IMR-90 (cell line): ENCODE measurements at regions not wholly inside any gene's neighbourhood (a gene's known extent, or its start where the extent isn't known, plus 50 kb on each side); places are given as distances from the start of the nearest gene placed in this dataset.

Experiments
- CEBPB ChIP-seq: IDR thresholded peaks from 2 replicates; pipeline ENCODE4 v1.6.1; 2012; ENCODE audit warnings: low read depth, low read length, improper control_type of control experiment
- CTCF ChIP-seq: conservative IDR thresholded peaks from 2 replicates; pipeline ENCODE4 v1.5.1; 2012; ENCODE audit warnings: mild to moderate bottlenecking, low read depth, low read length, improper control_type of control experiment
- FOS ChIP-seq: fragments of 150-350 bp; IDR thresholded peaks from 2 replicates; pipeline ENCODE4 v1.6.1; 2016; ENCODE audit warnings: low read depth, low read length
- MXI1 ChIP-seq: IDR thresholded peaks from 2 replicates; pipeline ENCODE4 v1.6.1; 2012; ENCODE audit warnings: low read depth, mild to moderate bottlenecking, low read length, moderate library complexity, borderline replicate concordance
- POLR2A ChIP-seq: IDR thresholded peaks from 2 replicates; pipeline ENCODE4 v1.6.1; 2012; ENCODE audit warnings: mild to moderate bottlenecking, low read depth, low read length

GRCh38 chr17:77423589-77424451, 283.1 kb downstream of the SEC14L1 start:
- TF ChIP-seq CTCF: no peak
- TF ChIP-seq POLR2A: peak; percentile 53; the same call in 1 of the 2 replicates
- TF ChIP-seq MXI1: peak; percentile 40; the same call in 1 of the 2 replicates
- TF ChIP-seq CEBPB: no peak; the same call in 1 of the 2 replicates
- TF ChIP-seq FOS: peak; percentile 63
